Ectodermal cell (in vitro differentiated cells): ENCODE measurements at regions not wholly inside any gene's neighbourhood (a gene's known extent, or its start where the extent isn't known, plus 50 kb on each side); places are given as distances from the start of the nearest gene placed in this dataset.

Source experiments
- H3K27ac ChIP-seq: 2 replicates; pipeline ENCODE4 v1.7.0; 2013; ENCODE audit warnings: mild to moderate bottlenecking, low read depth, low read length; ENCODE audit not compliant: insufficient read depth, poor library complexity, severe bottlenecking
- H3K27me3 ChIP-seq: 2 replicates; pipeline ENCODE4 v1.7.0; 2013; ENCODE audit warnings: mild to moderate bottlenecking, low read length; ENCODE audit not compliant: insufficient read depth, control insufficient read depth, poor library complexity, severe bottlenecking
- H3K36me3 ChIP-seq: one replicate; pipeline ENCODE4 v1.7.0; 2013; ENCODE audit warnings: low read length; ENCODE audit not compliant: control insufficient read depth, insufficient read depth
- H3K4me1 ChIP-seq: one replicate; pipeline ENCODE4 v1.7.0; 2013; ENCODE audit warnings: low read length; ENCODE audit not compliant: control insufficient read depth, insufficient read depth
- H3K4me3 ChIP-seq: 2 replicates; pipeline ENCODE4 v1.7.0; 2013; ENCODE audit warnings: low read depth, low read length, control low read depth; ENCODE audit not compliant: insufficient read depth
- H3K9me3 ChIP-seq: 2 replicates; pipeline ENCODE4 v1.7.0; 2013; ENCODE audit warnings: mild to moderate bottlenecking, low read length, moderate library complexity; ENCODE audit not compliant: control insufficient read depth
- WGBS, 2 experiments: methylation state at CpG; one replicate each; pipeline ENCODE4 v1.1.7; 2013; ENCODE audit warnings: missing lambda C conversion rate in 2 of 2; 5-methylcytosine and 5-hydroxymethylcytosine counted together

DNA sequence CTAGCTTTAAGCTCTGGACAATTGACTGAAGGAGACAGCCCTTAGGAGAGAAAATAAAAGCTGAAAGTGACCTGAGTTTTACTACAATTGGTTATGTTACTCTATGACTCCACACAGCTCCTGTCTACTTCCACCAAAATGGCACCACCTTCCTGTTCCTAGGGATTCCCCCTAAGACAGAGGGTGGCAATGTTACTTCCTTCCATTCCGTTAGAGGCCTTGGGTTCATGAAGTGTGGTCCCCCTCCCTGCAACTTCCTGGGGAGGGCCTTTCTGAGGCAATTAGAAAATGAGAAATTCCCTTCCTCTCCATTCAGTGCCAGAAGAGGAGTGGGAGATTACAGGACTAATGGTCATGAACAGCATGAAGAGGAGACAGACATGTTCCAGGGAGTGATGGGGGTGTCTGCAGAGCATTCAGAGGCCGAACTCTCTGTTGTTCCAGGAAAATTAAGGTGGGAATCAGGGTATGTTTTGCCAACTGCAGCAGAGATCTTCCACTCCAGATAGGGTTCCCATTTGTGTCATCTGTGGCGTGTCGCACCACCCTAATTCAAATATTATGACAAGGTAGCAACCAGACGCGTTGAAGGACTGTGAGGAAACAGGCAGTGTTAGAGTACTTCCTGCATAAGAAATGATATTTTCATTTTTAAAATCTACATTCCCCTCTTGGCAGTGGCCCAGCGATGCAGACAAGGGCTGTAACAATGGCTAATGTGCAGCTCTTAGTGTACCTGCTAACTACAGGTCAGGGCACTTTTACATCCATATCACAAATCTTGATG, 53.1 kb upstream of the TRIM67 start:
- Histone ChIP-seq H3K4me1 (peaks cover 3% of the 10 kb centered on the region), H3K36me3 (no peaks in the 10 kb centered on the region), H3K9me3 (no peaks in the 10 kb centered on the region), H3K27me3 (no peaks in the 10 kb centered on the region), H3K4me3 (no peak overlapping the region), H3K27ac (no peak overlapping the region)
- 94 to 95% methylated on average over 7 of the region's 7 CpGs for WGBS, 2 experiments

DNA sequence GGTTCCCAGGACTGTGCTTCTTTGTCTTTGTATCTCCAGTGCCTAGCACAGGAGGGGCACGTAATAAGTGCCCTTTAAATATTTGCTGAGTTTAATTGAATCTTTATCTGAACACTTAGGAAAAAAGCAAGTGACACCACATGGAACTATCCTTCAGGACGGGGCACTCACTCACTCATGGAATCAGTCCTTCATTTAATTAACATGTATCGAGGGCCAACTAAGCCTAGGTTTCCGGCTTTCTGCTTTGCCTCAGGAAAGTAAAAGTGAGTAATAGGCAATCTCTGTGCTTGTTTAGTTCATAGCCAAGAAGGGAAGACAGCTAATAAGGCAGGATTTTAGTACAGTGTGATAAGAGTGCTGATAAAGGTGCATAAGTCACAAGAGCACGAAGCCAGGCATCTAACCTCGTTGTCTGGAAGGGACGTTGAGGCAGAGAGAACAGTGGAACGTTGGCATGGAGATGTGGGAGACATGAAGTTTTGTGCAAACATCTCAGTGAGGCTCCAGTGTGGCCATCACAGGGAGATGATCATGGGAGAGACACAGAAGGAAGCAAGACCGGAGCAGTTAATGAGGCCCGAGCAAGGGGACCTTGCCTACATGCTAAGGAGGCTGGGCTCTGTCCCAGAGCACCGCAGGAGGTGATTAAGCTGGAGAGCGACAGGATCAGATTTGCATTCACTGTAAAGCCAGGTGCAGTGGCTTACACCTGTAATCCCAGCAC, 54.1 kb upstream of the TRIM67 start:
- Histone ChIP-seq H3K4me1 (peaks cover 3% of the 10 kb centered on the region), H3K27me3 (no peaks in the 10 kb centered on the region), H3K36me3 (no peaks in the 10 kb centered on the region), H3K27ac (no peak overlapping the region), H3K4me3 (no peak overlapping the region), H3K9me3 (no peaks in the 10 kb centered on the region)
- WGBS, 2 experiments, result 87 to 90% methylated on average over 12 of the region's 12 CpGs

DNA sequence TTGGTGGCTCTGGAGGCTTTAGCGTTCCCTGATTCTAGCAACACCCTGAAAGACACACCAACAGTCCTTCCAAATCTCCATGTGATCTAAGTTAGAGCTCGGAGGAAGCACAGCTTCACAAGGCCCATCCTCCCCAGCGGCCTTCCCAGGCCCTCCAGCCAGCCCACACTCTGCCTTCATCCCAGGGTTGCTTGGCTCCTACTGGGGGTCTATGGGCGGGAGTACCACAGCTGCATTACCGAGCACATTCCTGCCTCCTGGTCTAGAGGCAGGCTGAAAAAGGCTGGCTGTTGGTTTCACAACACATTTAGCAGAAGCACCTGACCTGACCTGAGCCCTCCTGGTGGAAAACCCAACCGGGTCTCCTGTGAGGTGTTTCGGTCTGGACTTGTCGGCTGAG, 54.7 kb upstream of the TRIM67 start:
- Histone ChIP-seq H3K27ac (no peak overlapping the region), H3K36me3 (no peaks in the 10 kb centered on the region), H3K9me3 (no peaks in the 10 kb centered on the region), H3K4me3 (no peak overlapping the region), H3K4me1 (peaks cover 3% of the 10 kb centered on the region), H3K27me3 (no peaks in the 10 kb centered on the region)
- WGBS, 2 experiments, result 84 to 87% methylated on average over 8 of the region's 8 CpGs

DNA sequence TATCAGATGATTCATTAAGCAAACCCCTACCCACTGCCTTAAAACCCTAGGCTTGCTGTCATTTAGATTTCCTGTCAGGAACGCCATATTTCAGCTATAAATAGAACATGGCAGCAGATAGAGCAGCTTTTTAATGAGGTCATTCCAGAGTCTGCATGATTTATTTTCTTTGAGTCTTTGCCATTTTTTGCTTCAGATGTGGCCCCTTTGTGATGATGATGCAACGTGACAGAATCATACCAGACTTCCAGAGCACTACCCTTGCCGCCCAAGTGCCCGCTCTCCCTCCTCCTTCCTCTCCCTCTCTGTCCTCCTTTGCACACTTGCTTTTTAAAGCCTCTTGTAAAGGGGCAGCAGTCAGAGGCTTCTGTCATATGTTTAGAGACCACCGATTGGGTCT, 55.5 kb upstream of the TRIM67 start:
- H3K9me3 ChIP-seq, result no peaks in the 10 kb centered on the region
- H3K27ac ChIP-seq, result no peak overlapping the region
- 92 to 94% methylated on average over 5 of the region's 5 CpGs for WGBS, 2 experiments
- H3K4me3 ChIP-seq, result no peak overlapping the region
- H3K36me3 ChIP-seq, result no peaks in the 10 kb centered on the region
- no peaks in the 10 kb centered on the region for H3K27me3 ChIP-seq
- peaks cover 3% of the 10 kb centered on the region for H3K4me1 ChIP-seq

DNA sequence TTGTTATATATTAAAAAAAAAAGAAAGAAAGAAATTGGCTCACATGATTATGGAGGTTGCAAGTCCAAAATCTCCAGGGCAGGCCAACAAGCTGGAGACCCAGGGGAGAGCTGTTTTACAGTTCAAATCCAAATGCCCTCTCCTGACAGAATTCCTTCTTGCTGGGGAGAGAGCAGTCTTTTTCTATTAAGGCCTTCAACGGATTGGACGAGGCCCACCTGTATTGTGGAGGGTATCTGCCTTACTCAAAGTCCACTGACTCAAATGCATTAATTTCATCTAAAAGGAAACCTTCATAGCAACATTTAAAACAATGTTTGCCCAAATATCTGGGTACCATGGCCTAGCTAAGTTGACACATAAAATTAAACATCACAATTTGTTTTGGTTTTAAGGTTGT, 56.9 kb upstream of the TRIM67 start:
- H3K4me1 ChIP-seq, result peaks cover 3% of the 10 kb centered on the region
- no peak overlapping the region for H3K27ac ChIP-seq
- H3K27me3 ChIP-seq, result no peaks in the 10 kb centered on the region
- no peak overlapping the region for H3K4me3 ChIP-seq
- H3K36me3 ChIP-seq, result no peaks in the 10 kb centered on the region
- WGBS, 2 experiments, result 86 to 94% methylated on average over 1 to 2 of the region's 2 CpGs
- no peaks in the 10 kb centered on the region for H3K9me3 ChIP-seq

DNA sequence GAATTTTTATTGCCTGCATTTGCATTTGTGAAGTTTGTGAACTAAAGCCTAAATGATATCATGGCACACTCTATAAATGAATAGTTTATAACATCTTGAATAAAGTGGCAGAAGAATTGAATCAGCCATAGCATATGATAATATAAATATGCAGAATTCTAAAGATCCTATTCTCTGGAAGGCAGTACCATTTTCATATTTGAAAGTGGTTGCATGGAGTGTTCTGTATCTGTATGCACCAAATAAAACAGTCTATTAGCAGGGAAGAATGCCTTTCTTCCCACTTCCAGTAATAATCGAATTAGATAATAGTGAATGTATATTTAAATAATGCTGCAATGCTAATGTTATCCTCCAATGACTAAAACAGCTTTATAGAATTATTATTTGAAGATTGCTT, 57.9 kb upstream of the TRIM67 start:
- Histone ChIP-seq H3K36me3 (no peaks in the 10 kb centered on the region), H3K4me1 (peaks cover 3% of the 10 kb centered on the region), H3K4me3 (no peak overlapping the region), H3K27me3 (no peaks in the 10 kb centered on the region), H3K27ac (no peak overlapping the region), H3K9me3 (no peaks in the 10 kb centered on the region)
- WGBS, 2 experiments, result no CpG with 5 or more reads among the region's 1 CpG

DNA sequence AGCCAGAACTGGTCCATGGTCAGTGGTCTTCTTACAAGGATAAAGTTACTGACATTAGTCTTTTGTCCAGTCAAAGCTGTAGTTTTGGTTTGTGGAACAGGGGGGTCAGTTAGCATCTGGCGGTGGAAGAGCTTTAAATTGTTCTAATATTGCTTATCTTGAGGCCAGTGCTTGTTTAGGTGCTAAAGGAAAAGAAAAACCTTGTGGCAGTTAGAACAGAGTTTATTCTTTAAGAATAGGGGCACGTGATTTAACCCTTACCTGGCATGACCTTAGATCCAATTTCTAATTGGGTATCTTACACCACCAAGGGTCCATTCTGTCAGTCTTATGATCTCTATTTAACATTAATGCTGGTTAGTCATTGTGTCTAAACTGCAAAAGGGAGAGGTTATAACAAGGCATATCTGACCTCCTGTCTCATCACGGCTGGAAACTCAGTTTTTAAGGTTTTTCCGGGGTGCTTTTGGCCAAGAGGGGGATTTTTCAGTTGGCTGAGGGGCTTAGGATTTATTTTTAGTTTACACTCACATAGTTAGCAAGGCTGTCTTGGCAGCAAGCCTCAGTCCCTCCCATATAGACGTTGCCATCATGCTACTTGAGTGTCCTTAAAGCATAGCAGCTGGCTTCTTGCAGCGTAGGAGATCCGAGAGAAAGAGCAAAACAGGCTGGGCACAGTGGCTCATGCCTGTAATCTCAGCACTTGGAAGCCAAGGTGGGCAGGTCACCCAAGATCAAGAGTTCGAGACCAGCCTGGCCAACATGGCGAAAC, 60.1 kb upstream of the FAM89A start:
- Histone ChIP-seq H3K36me3 (no peaks in the 10 kb centered on the region), H3K4me3 (no peak overlapping the region), H3K4me1 (no peaks in the 10 kb centered on the region), H3K9me3 (no peaks in the 10 kb centered on the region), H3K27me3 (no peaks in the 10 kb centered on the region), H3K27ac (no peak overlapping the region)
- WGBS, 2 experiments, result 91 to 93% methylated on average over 9 of the region's 9 CpGs

DNA sequence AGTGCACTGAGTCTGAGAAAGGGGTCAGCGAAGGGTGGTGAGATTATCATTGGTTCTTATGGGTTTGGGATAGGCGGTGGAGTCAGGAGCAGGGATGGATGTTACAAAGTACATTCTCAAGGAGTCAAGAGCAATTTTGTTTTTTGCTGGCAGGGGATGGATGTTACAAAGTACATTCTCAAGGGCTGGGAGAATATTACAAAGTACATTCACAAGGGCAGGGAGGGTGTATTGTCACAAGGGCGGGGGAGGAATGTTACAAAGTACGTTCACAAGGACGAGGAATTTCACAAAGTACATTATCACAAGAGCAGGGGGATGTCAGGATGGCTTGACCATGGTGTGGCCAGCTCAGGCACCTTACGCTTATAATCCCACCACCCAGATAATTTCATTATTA, 59.3 kb upstream of the FAM89A start:
- H3K36me3 ChIP-seq, result no peaks in the 10 kb centered on the region
- no peaks in the 10 kb centered on the region for H3K4me1 ChIP-seq
- H3K9me3 ChIP-seq, result no peaks in the 10 kb centered on the region
- no peak overlapping the region for H3K4me3 ChIP-seq
- H3K27me3 ChIP-seq, result no peaks in the 10 kb centered on the region
- 82 to 90% methylated on average over 5 to 6 of the region's 6 CpGs for WGBS, 2 experiments
- no peak overlapping the region for H3K27ac ChIP-seq

DNA sequence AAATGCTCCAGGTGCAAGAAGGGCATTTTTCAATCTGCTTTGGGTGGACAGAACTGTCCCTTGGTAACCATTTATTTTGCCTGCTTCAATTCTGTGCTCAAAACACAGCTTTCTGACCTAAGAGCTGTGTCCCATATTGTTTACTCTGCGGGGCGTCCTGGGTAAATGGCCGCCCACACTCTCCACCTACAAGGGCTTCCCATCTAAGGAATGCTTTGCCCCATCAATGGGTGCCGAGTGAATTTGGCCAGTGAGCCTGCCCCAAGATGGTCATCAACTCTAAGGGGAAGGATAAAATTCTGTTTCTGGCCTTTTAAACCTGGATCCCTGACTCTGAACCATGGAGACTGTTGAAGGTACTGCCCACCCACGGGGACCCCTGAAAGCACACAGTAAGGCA, 55.5 kb upstream of the FAM89A start:
- 85 to 90% methylated on average over 5 of the region's 5 CpGs for WGBS, 2 experiments

DNA sequence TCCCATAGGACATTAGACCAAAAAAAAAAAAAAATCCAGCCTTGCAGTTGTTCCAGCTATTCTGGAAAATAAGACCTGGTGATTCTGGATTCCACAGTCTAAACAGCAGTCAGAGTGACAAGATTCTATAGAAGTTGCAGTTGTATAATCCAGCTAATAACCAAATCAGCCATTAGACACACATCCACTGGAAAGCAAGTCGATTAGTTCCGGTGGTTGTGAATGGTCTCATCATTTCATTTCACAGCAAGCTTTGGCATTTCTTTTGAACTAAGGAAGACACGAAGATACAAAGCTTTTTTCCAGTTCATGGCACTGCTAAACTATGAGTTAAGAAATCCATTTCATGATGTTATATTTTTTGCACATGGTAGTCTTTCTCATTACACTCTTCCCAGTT, 54.4 kb upstream of the FAM89A start:
- Histone ChIP-seq H3K27me3 (no peaks in the 10 kb centered on the region), H3K4me3 (no peak overlapping the region), H3K27ac (peak overlapping the region; percentile 60), H3K9me3 (no peaks in the 10 kb centered on the region), H3K4me1 (no peaks in the 10 kb centered on the region), H3K36me3 (no peaks in the 10 kb centered on the region)
- WGBS, 2 experiments, result 93 to 97% methylated on average over 3 of the region's 3 CpGs

More for the DNA sequence above, 55.5 kb upstream of the FAM89A start:
- Histone ChIP-seq H3K36me3 (no peaks in the 10 kb centered on the region), H3K4me1 (no peaks in the 10 kb centered on the region), H3K9me3 (no peaks in the 10 kb centered on the region), H3K27ac (no peak overlapping the region), H3K4me3 (no peak overlapping the region), H3K27me3 (no peaks in the 10 kb centered on the region)
